ENCODE measurements at regions not wholly inside any gene's neighbourhood (a gene's known extent, or its start where the extent isn't known, plus 50 kb on each side); places are given as distances from the start of the nearest gene placed in this dataset.

GRCh38 chr20:59376109-59376841 is 75.9 kb downstream of the EDN3 start:
- no peak overlapping the region for H3K27ac ChIP-seq
- no peak overlapping the region for H3K4me3 ChIP-seq
- H3K36me3 ChIP-seq, result no peaks in the 10 kb centered on the region
- H3K4me1 ChIP-seq, result no peaks in the 10 kb centered on the region
- intact Hi-C loops (cut with DNase I; ENCODE audit: low total_unique reads), result no loop called here
- H3K27me3 ChIP-seq, result no peaks in the 10 kb centered on the region
- H3K9me3 ChIP-seq, result no peaks in the 10 kb centered on the region
- TF ChIP-seq POLR2A (IDR thresholded peaks at IDR 0.05), result no peak
- no peak for TF ChIP-seq CTCF (IDR thresholded peaks at IDR 0.05)
- no peak for DNase-seq

GRCh38 chr20:59376998-59377397 is 76.6 kb downstream of the EDN3 start:
- Histone ChIP-seq H3K27ac (no peak overlapping the region), H3K9me3 (no peaks in the 10 kb centered on the region), H3K4me3 (no peak overlapping the region), H3K36me3 (no peaks in the 10 kb centered on the region), H3K27me3 (no peaks in the 10 kb centered on the region), H3K4me1 (no peaks in the 10 kb centered on the region)
- no peak for TF ChIP-seq CTCF (IDR thresholded peaks at IDR 0.05)
- no peak for DNase-seq
- intact Hi-C loops (cut with DNase I; ENCODE audit: low total_unique reads), result no loop called here

- intact Hi-C loops (cut with DNase I; ENCODE audit: low total_unique reads), result no loop called here
- Histone ChIP-seq H3K4me1 (no peaks in the 10 kb centered on the region), H3K27ac (no peak overlapping the region), H3K27me3 (no peaks in the 10 kb centered on the region), H3K4me3 (no peak overlapping the region), H3K9me3 (no peaks in the 10 kb centered on the region), H3K36me3 (no peaks in the 10 kb centered on the region)
- no peak for DNase-seq
- TF ChIP-seq POLR2A (IDR thresholded peaks at IDR 0.05), result no peak
- no peak for TF ChIP-seq CTCF (IDR thresholded peaks at IDR 0.05)
Measured at GRCh38 chr20:59377842-59378241, 77.4 kb downstream of the EDN3 start.

- no peaks in the 10 kb centered on the region for H3K4me1 ChIP-seq
- no peak overlapping the region for H3K27ac ChIP-seq
- H3K4me3 ChIP-seq, result no peak overlapping the region
- H3K36me3 ChIP-seq, result no peaks in the 10 kb centered on the region
- TF ChIP-seq POLR2A (IDR thresholded peaks at IDR 0.05), result no peak
- TF ChIP-seq CTCF (IDR thresholded peaks at IDR 0.05), result no peak
- intact Hi-C loops (cut with DNase I; ENCODE audit: low total_unique reads), result no loop called here
- H3K9me3 ChIP-seq, result no peaks in the 10 kb centered on the region
- no peaks in the 10 kb centered on the region for H3K27me3 ChIP-seq
- DNase-seq, result no peak
Measured at GRCh38 chr20:59378396-59378795, 78.0 kb downstream of the EDN3 start.

GRCh38 chr20:59378966-59379365 is 78.6 kb downstream of the EDN3 start:
- Histone ChIP-seq H3K4me1 (no peaks in the 10 kb centered on the region), H3K36me3 (no peaks in the 10 kb centered on the region), H3K4me3 (no peak overlapping the region), H3K27me3 (no peaks in the 10 kb centered on the region), H3K9me3 (no peaks in the 10 kb centered on the region), H3K27ac (no peak overlapping the region)
- TF ChIP-seq POLR2A (IDR thresholded peaks at IDR 0.05) (no peak), CTCF (IDR thresholded peaks at IDR 0.05) (no peak)
- no peak for DNase-seq
- intact Hi-C loops (cut with DNase I; ENCODE audit: low total_unique reads), result no loop called here
